IgD-negative memory B cell (primary cell): ENCODE measurements at regions not wholly inside any gene's neighbourhood (a gene's known extent, or its start where the extent isn't known, plus 50 kb on each side); places are given as distances from the start of the nearest gene placed in this dataset.

Experiments used
- H3K27ac Mint-ChIP-seq, 3 donors: one replicate each; pipeline ENCODE4 v1.8.0; 2020 to 2022; ENCODE audit warnings: mild to moderate bottlenecking in 3 of 3, mixed read lengths in 3 of 3, moderate library complexity in 1 of 3
- H3K27me3 Mint-ChIP-seq: one replicate; pipeline ENCODE4 v1.8.0; 2021; ENCODE audit warnings: mixed read lengths
- H3K36me3 Mint-ChIP-seq: one replicate; pipeline ENCODE4 v1.8.0; 2020; ENCODE audit warnings: mild to moderate bottlenecking, mixed read lengths
- H3K4me1 Mint-ChIP-seq, 3 donors: one replicate each; pipeline ENCODE4 v1.8.0; 2020 to 2022; ENCODE audit warnings: mixed read lengths in 3 of 3, mild to moderate bottlenecking in 1 of 3
- H3K4me3 Mint-ChIP-seq, 4 donors: one replicate each; pipeline ENCODE4 v1.8.0; 2020 to 2022; ENCODE audit warnings: mild to moderate bottlenecking in 4 of 4, mixed read lengths in 4 of 4, moderate library complexity in 3 of 4
- H3K9me3 Mint-ChIP-seq, 3 donors: one replicate each; pipeline ENCODE4 v1.8.0; 2020 to 2021; ENCODE audit warnings: mixed read lengths in 3 of 3, mild to moderate bottlenecking in 1 of 3

GRCh38 chr2:118307864-118308263 is 219.6 kb downstream of the INSIG2 start:
- H3K4me1 Mint-ChIP-seq: no peaks in the 10 kb centered on the region
- peaks cover 15% of the 10 kb centered on the region for H3K27me3 Mint-ChIP-seq
- no peak overlapping the region for H3K27ac Mint-ChIP-seq
- peak overlapping the region in 1 of 4 donors; percentile 54 for H3K4me3 Mint-ChIP-seq
- no peaks in the 10 kb centered on the region for H3K36me3 Mint-ChIP-seq
- H3K9me3 Mint-ChIP-seq: peaks cover 0 to 1% (median 0%) of the 10 kb centered on the region in 3 donors

DNA sequence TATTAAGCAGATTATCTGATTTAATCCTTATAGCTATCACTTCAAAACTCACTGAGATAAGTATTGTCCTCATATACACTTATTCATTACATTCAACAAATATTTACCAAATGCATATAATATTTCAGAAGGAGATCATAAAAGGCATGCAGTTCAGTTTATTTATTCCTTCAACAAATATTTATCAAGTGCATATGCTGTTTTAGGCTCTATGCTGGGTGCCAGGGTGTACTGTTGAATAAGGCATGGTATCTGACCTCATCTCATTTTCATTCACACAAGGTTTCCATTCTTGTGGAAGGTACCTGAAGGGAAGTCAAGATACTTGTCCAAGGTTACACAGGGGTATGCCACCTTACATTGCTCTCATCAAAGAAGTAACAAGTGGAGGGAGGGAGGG is 213.0 kb downstream of the INSIG2 start:
- no peak overlapping the region for H3K27ac Mint-ChIP-seq
- H3K36me3 Mint-ChIP-seq: no peaks in the 10 kb centered on the region
- peaks cover 2% of the 10 kb centered on the region for H3K27me3 Mint-ChIP-seq
- H3K4me1 Mint-ChIP-seq: no peaks in the 10 kb centered on the region
- H3K9me3 Mint-ChIP-seq: peaks cover 0 to 1% (median 0%) of the 10 kb centered on the region in 3 donors
- no peak overlapping the region for H3K4me3 Mint-ChIP-seq

- no peaks in the 10 kb centered on the region for H3K36me3 Mint-ChIP-seq
- no peak overlapping the region for H3K4me3 Mint-ChIP-seq
- no peak overlapping the region for H3K27ac Mint-ChIP-seq
- peaks cover 0 to 4% (median 0%) of the 10 kb centered on the region in 3 donors for H3K9me3 Mint-ChIP-seq
- no peaks in the 10 kb centered on the region for H3K4me1 Mint-ChIP-seq
- H3K27me3 Mint-ChIP-seq: peaks cover 2% of the 10 kb centered on the region
These were observed 212.6 kb downstream of the INSIG2 start for GRCh38 chr2:118300832-118301231.

- peaks cover 0 to 5% (median 0%) of the 10 kb centered on the region in 3 donors for H3K9me3 Mint-ChIP-seq
These were observed 208.4 kb downstream of the INSIG2 start for GRCh38 chr2:118296663-118297062.

DNA sequence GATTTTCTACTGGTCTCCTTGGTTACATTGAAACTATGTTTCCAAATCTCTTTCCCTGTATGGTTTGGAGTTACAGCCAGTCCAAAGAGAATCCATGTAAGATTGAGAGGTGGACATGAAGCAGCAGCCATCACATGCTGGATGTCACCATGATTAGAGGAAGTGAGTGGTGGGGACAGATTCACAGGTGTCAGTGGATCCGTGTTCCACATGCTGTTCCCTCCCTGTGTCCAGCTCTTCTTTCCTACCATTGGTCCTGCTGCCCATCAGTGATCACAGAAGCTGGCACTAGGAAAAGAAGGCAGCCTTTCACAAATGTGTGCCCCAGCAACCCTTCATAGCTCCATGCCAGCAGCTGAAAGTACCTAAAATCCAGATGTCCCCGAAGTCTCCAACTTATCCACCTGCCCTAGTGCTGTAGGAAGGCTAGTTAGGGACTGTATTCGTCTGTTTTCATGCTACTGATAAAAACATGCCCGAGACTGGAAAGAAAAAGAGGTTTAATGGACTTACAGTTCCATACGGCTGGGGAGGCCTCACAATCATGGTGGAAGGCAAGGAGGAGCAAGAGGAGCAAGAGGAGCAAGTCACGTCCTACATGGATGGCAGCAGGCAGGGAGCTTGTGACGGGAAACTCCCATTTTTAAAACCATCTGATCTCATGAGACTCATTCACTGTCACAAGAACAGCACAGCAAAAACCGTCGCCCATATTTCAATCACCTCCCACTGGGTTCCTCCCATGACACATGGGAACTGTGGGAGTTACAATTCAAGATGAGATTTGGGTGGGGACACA is 207.5 kb downstream of the INSIG2 start:
- H3K27me3 Mint-ChIP-seq: peaks cover 2% of the 10 kb centered on the region
- H3K36me3 Mint-ChIP-seq: no peaks in the 10 kb centered on the region
- peaks cover 0 to 1% (median 0%) of the 10 kb centered on the region in 3 donors for H3K4me1 Mint-ChIP-seq
- no peak overlapping the region for H3K4me3 Mint-ChIP-seq
- H3K9me3 Mint-ChIP-seq: peaks cover 0 to 5% (median 0%) of the 10 kb centered on the region in 3 donors
- H3K27ac Mint-ChIP-seq: no peak overlapping the region

More at GRCh38 chr2:118296663-118297062, 208.4 kb downstream of the INSIG2 start:
- Mint-ChIP-seq H3K4me1 (peaks cover 0 to 1% (median 0%) of the 10 kb centered on the region in 3 donors), H3K36me3 (no peaks in the 10 kb centered on the region), H3K27ac (no peak overlapping the region), H3K27me3 (peaks cover 2% of the 10 kb centered on the region), H3K4me3 (no peak overlapping the region)

- Mint-ChIP-seq H3K4me3 (no peak overlapping the region), H3K27ac (no peak overlapping the region), H3K36me3 (no peaks in the 10 kb centered on the region), H3K27me3 (no peaks in the 10 kb centered on the region), H3K9me3 (peaks cover 0 to 5% (median 0%) of the 10 kb centered on the region in 3 donors), H3K4me1 (peaks cover 0 to 1% (median 0%) of the 10 kb centered on the region in 3 donors)
These were observed 205.8 kb downstream of the INSIG2 start for GRCh38 chr2:118294063-118294462.

DNA sequence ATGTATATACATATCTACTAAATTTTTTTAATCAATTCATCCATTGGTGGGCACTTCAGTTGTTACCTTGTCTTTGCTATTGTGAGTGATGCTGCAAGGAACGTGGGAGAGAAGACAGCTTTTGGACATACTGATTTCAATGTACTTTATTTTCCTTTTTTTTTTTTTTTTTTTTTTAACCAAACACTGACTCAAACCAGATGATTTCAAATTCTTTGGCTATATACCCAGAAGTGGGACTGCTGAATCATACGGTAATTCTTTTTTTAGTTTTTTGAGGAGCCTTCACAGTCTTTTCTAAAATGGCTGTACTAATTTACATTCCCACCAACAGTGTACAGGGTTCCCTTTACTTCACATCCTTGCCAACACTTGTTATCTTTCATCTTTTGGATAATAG is 204.7 kb downstream of the INSIG2 start:
- Mint-ChIP-seq H3K9me3 (peaks cover 0 to 5% (median 0%) of the 10 kb centered on the region in 3 donors), H3K4me1 (peaks cover 0 to 1% (median 0%) of the 10 kb centered on the region in 3 donors), H3K4me3 (no peak overlapping the region), H3K36me3 (no peaks in the 10 kb centered on the region), H3K27ac (no peak overlapping the region), H3K27me3 (no peaks in the 10 kb centered on the region)

GRCh38 chr2:118291251-118291880 is 203.1 kb downstream of the INSIG2 start:
- Mint-ChIP-seq H3K4me3 (no peak overlapping the region), H3K9me3 (peaks cover 0 to 5% (median 0%) of the 10 kb centered on the region in 3 donors), H3K36me3 (no peaks in the 10 kb centered on the region), H3K4me1 (peaks cover 0 to 1% (median 0%) of the 10 kb centered on the region in 3 donors), H3K27me3 (no peaks in the 10 kb centered on the region), H3K27ac (no peak overlapping the region)

GRCh38 chr2:118290411-118291250 is 202.4 kb downstream of the INSIG2 start:
- Mint-ChIP-seq H3K4me3 (no peak overlapping the region), H3K36me3 (no peaks in the 10 kb centered on the region), H3K27me3 (no peaks in the 10 kb centered on the region), H3K27ac (no peak overlapping the region), H3K9me3 (no peaks in the 10 kb centered on the region), H3K4me1 (peaks cover 0 to 1% (median 0%) of the 10 kb centered on the region in 3 donors)

DNA sequence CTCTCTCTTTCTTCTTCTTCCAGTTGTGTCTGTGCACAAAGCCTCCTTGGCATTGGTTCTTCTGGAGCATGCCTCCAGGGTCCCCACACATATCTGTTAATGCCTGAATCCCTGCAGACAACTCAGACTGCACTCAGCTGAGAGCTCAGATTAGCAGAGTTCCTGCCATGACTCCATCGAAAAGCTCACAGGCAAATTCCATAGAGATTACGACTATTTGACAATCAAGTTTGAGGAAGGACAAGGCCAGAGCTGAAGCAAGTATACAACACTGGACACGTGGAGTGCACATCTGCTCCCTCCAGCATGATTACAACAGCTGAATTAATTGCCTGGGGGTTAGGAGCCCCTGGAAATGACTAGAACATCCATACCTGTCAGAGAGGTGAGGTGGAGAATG is 190.7 kb downstream of the INSIG2 start:
- Mint-ChIP-seq H3K4me1 (no peaks in the 10 kb centered on the region), H3K36me3 (no peaks in the 10 kb centered on the region), H3K27ac (no peak overlapping the region), H3K4me3 (no peak overlapping the region), H3K9me3 (peaks cover 0 to 2% (median 0%) of the 10 kb centered on the region in 3 donors), H3K27me3 (peaks cover 11% of the 10 kb centered on the region)

GRCh38 chr2:118278046-118278445 is 189.8 kb downstream of the INSIG2 start:
- Mint-ChIP-seq H3K4me3 (no peak overlapping the region), H3K36me3 (no peaks in the 10 kb centered on the region), H3K27ac (no peak overlapping the region), H3K27me3 (peaks cover 8% of the 10 kb centered on the region), H3K9me3 (peaks cover 0 to 2% (median 0%) of the 10 kb centered on the region in 3 donors), H3K4me1 (no peaks in the 10 kb centered on the region)

- no peak overlapping the region for H3K4me3 Mint-ChIP-seq
- H3K27me3 Mint-ChIP-seq: peaks cover 11% of the 10 kb centered on the region
- no peaks in the 10 kb centered on the region for H3K4me1 Mint-ChIP-seq
- no peaks in the 10 kb centered on the region for H3K36me3 Mint-ChIP-seq
- H3K27ac Mint-ChIP-seq: no peak overlapping the region
- H3K9me3 Mint-ChIP-seq: peaks cover 0 to 2% (median 0%) of the 10 kb centered on the region in 3 donors
These were observed 186.7 kb downstream of the INSIG2 start for GRCh38 chr2:118274841-118275510.

DNA sequence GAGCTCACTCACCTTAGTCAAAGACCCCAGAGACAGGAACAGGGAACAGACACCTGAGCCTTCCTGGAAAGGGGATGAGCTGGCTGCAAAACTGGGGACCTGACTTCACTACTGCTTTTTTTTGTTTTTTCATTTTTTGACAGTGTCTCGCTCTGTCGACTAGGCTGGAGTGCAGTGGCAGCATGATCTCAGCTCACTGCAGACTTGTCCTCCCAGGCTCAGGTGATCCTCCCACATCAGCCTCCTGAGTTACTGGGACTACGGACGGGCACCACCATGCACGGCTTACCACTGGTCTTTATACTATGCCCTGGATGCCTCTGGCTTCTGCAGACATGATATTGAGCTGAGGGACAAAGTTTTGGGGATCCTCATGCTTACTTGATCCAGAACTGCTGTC is 184.1 kb downstream of the INSIG2 start:
- Mint-ChIP-seq H3K4me3 (no peak overlapping the region), H3K27me3 (peaks cover 11% of the 10 kb centered on the region), H3K4me1 (no peaks in the 10 kb centered on the region), H3K9me3 (peaks cover 0 to 2% (median 0%) of the 10 kb centered on the region in 3 donors), H3K36me3 (no peaks in the 10 kb centered on the region), H3K27ac (no peak overlapping the region)

GRCh38 chr2:118269408-118270051 is 181.3 kb downstream of the INSIG2 start:
- H3K36me3 Mint-ChIP-seq: no peaks in the 10 kb centered on the region
- H3K4me3 Mint-ChIP-seq: no peak overlapping the region
- peaks cover 7% of the 10 kb centered on the region for H3K27me3 Mint-ChIP-seq
- H3K9me3 Mint-ChIP-seq: no peaks in the 10 kb centered on the region
- H3K27ac Mint-ChIP-seq: no peak overlapping the region
- H3K4me1 Mint-ChIP-seq: no peaks in the 10 kb centered on the region
